Large intestine (tissue), 3 donors: ENCODE measurements at regions not wholly inside any gene's neighbourhood (a gene's known extent, or its start where the extent isn't known, plus 50 kb on each side); places are given as distances from the start of the nearest gene placed in this dataset.
"Not testable (repeated sequence)": the region's sequence is repeated elsewhere in the genome, so short reads cannot be mapped to it uniquely, and the experiment has no call there.

Experiments
- DNase-seq, 2 donors: peaks; one replicate each; pipeline versions ENCODE4 v3.0.0 to v3.0.0-alpha.2; 2013
- H3K27ac ChIP-seq: one replicate; pipeline ENCODE4 v1.5.1; 2013; ENCODE audit warnings: low read length
- H3K27me3 ChIP-seq: 2 replicates; pipeline ENCODE4 v1.6.1; 2013; ENCODE audit warnings: low read length; ENCODE audit not compliant: control insufficient read depth, insufficient read depth
- H3K36me3 ChIP-seq: 2 replicates; pipeline ENCODE4 v1.6.1; 2013; ENCODE audit warnings: low read length; ENCODE audit not compliant: control insufficient read depth, insufficient read depth
- H3K4me1 ChIP-seq: one replicate; pipeline ENCODE4 v1.6.1; 2013; ENCODE audit warnings: low read length; ENCODE audit not compliant: control insufficient read depth, insufficient read depth
- H3K4me3 ChIP-seq: one replicate; pipeline ENCODE4 v1.5.1; 2013; ENCODE audit warnings: low read length
- H3K9me3 ChIP-seq: one replicate; pipeline ENCODE4 v1.6.1; 2013; ENCODE audit warnings: mild to moderate bottlenecking, low read depth, low read length, moderate library complexity; ENCODE audit not compliant: control insufficient read depth
- WGBS: methylation state at CpG from one replicate; pipeline ENCODE4 v1.1.5; 2013; ENCODE audit warnings: low lambda C conversion rate; ENCODE audit not compliant: insufficient coverage; 5-methylcytosine and 5-hydroxymethylcytosine counted together

GRCh38 chr7:51611937-51612336 is 295.3 kb upstream of the COBL start:
- WGBS = no CpG with 5 or more reads among the region's 1 CpG
- no peaks in the 10 kb centered on the region for H3K9me3 ChIP-seq
- no peaks in the 10 kb centered on the region for H3K36me3 ChIP-seq
- H3K4me1 ChIP-seq = peaks cover 26% of the 10 kb centered on the region
- H3K27ac ChIP-seq = no peak overlapping the region
- DNase-seq = no peak
- H3K27me3 ChIP-seq = no peaks in the 10 kb centered on the region
- H3K4me3 ChIP-seq = no peak overlapping the region

- Histone ChIP-seq H3K4me1 (peaks cover 30% of the 10 kb centered on the region), H3K9me3 (no peaks in the 10 kb centered on the region), H3K27ac (peak overlapping the region; percentile 65), H3K4me3 (no peak overlapping the region), H3K36me3 (no peaks in the 10 kb centered on the region), H3K27me3 (no peaks in the 10 kb centered on the region)
- WGBS = 57% methylated on average over 2 of the region's 11 CpGs
- DNase-seq = peak in 1 of 2 donors; percentile 62
These were observed 290.8 kb upstream of the COBL start for GRCh38 chr7:51607447-51607846.

GRCh38 chr7:51606601-51607154 is 290.1 kb upstream of the COBL start:
- H3K27me3 ChIP-seq = no peaks in the 10 kb centered on the region
- peak overlapping the region; percentile 8 for H3K4me3 ChIP-seq
- peaks cover 28% of the 10 kb centered on the region for H3K4me1 ChIP-seq
- WGBS = no CpG with 5 or more reads among the region's 17 CpGs
- no peaks in the 10 kb centered on the region for H3K9me3 ChIP-seq
- H3K36me3 ChIP-seq = no peaks in the 10 kb centered on the region
- peak; percentile 92 to 97 for DNase-seq
- H3K27ac ChIP-seq = peak overlapping the region; percentile 76

GRCh38 chr7:51602376-51602775 is 285.8 kb upstream of the COBL start:
- no peak for DNase-seq
- Histone ChIP-seq H3K27ac (no peak overlapping the region), H3K27me3 (no peaks in the 10 kb centered on the region), H3K9me3 (no peaks in the 10 kb centered on the region), H3K36me3 (no peaks in the 10 kb centered on the region), H3K4me1 (peaks cover 12% of the 10 kb centered on the region), H3K4me3 (no peak overlapping the region)
- no CpG with 5 or more reads among the region's 2 CpGs for WGBS

GRCh38 chr7:51601461-51601860 is 284.9 kb upstream of the COBL start:
- Histone ChIP-seq H3K4me3 (no peak overlapping the region), H3K9me3 (no peaks in the 10 kb centered on the region), H3K27ac (no peak overlapping the region), H3K27me3 (no peaks in the 10 kb centered on the region), H3K36me3 (no peaks in the 10 kb centered on the region), H3K4me1 (peaks cover 6% of the 10 kb centered on the region)
- DNase-seq = no peak
- WGBS = 83% methylated on average over 1 of the region's 3 CpGs

GRCh38 chr7:51599935-51600334 is 283.3 kb upstream of the COBL start:
- DNase-seq, H3K4me1 ChIP-seq, H3K27me3 ChIP-seq, H3K4me3 ChIP-seq, H3K27ac ChIP-seq, H3K36me3 ChIP-seq, H3K9me3 ChIP-seq: not testable (repeated sequence)
- WGBS = no CpG with 5 or more reads among the region's 9 CpGs

GRCh38 chr7:51593628-51594027 is 277.0 kb upstream of the COBL start:
- no peaks in the 10 kb centered on the region for H3K36me3 ChIP-seq
- no peaks in the 10 kb centered on the region for H3K27me3 ChIP-seq

GRCh38 chr7:51592842-51593599 is 276.4 kb upstream of the COBL start:
- no peak for DNase-seq
- peak overlapping the region; percentile 68 for H3K27ac ChIP-seq
- WGBS = 90% methylated on average over 2 of the region's 10 CpGs
- H3K9me3 ChIP-seq = no peaks in the 10 kb centered on the region
- no peaks in the 10 kb centered on the region for H3K36me3 ChIP-seq
- no peaks in the 10 kb centered on the region for H3K27me3 ChIP-seq
- no peak overlapping the region for H3K4me3 ChIP-seq
- peaks cover 14% of the 10 kb centered on the region for H3K4me1 ChIP-seq

More at GRCh38 chr7:51593628-51594027, 277.0 kb upstream of the COBL start:
- no peaks in the 10 kb centered on the region for H3K9me3 ChIP-seq
- peaks cover 14% of the 10 kb centered on the region for H3K4me1 ChIP-seq
- no CpG with 5 or more reads among the region's 2 CpGs for WGBS
- no peak overlapping the region for H3K4me3 ChIP-seq
- peak overlapping the region; percentile 68 for H3K27ac ChIP-seq
- DNase-seq = no peak

GRCh38 chr7:51591223-51591622 is 274.6 kb upstream of the COBL start:
- Histone ChIP-seq H3K4me3 (no peak overlapping the region), H3K36me3 (no peaks in the 10 kb centered on the region), H3K27me3 (no peaks in the 10 kb centered on the region), H3K4me1 (peaks cover 14% of the 10 kb centered on the region), H3K9me3 (no peaks in the 10 kb centered on the region), H3K27ac (no peak overlapping the region)
- DNase-seq = no peak
- WGBS = 8% methylated on average over 2 of the region's 2 CpGs

- Histone ChIP-seq H3K27ac (no peak overlapping the region), H3K36me3 (no peaks in the 10 kb centered on the region), H3K9me3 (no peaks in the 10 kb centered on the region), H3K27me3 (no peaks in the 10 kb centered on the region), H3K4me3 (no peak overlapping the region), H3K4me1 (peaks cover 14% of the 10 kb centered on the region)
- no peak for DNase-seq
- 41% methylated on average over 2 of the region's 5 CpGs for WGBS
These were observed 274.1 kb upstream of the COBL start for GRCh38 chr7:51590746-51591145.

GRCh38 chr7:51589111-51589510 is 272.5 kb upstream of the COBL start:
- no peak overlapping the region for H3K27ac ChIP-seq
- DNase-seq = no peak
- H3K4me1 ChIP-seq = peaks cover 14% of the 10 kb centered on the region
- H3K4me3 ChIP-seq = no peak overlapping the region
- WGBS = no CpG with 5 or more reads among the region's 2 CpGs
- H3K36me3 ChIP-seq = no peaks in the 10 kb centered on the region
- H3K27me3 ChIP-seq = no peaks in the 10 kb centered on the region
- H3K9me3 ChIP-seq = no peaks in the 10 kb centered on the region
